ENCODE measurements at regions not wholly inside any gene's neighbourhood (a gene's known extent, or its start where the extent isn't known, plus 50 kb on each side); places are given as distances from the start of the nearest gene placed in this dataset.

DNA sequence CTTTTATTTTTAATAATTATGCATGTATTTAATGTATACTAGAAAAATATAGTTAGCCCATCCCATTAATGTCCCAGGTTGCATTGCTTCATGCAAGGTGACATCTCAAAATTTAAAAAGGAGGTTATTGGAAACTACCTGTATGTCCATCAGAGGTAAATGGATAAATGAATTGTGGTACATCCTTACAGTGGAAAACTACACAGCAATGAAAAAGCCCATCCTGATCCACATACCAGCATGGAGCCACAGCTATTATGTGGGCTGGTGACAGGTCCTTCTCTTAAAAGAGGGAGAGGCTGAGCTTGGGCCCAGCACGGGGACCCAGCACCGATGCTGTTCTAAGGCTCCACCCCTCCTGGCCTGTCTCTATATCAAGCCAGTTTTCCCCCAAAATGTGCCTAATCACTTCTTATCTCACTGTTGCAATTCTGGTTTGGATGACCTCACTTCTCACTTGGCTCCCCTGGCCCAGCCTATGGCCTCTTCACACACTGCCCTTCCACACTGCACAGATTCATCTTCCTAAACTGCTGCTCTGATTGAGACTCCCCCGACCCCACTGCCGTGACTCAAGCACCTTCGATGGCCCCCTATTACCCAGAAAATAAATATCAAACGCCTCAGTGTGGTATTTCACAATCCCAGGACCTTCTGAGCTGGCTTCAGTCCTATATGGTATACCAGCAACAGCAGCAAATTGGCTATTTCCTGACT lies 97.1 kb upstream of the NCOR2 start:
- Histone ChIP-seq H3K36me3 (replicated peaks; ENCODE audit: insufficient read depth, low read depth) (no peaks in the 10 kb centered on the region), H3K9me3 (ENCODE audit: low read depth) (no peaks in the 10 kb centered on the region), H3K4me3 (no peak overlapping the region), H3K9me2 (replicated peaks; ENCODE audit: insufficient read depth) (no peaks in the 10 kb centered on the region), H4K20me1 (ENCODE audit: insufficient read depth, poor library complexity, severe bottlenecking) (no peaks in the 10 kb centered on the region), H3K4me2 (no peak overlapping the region), H3K4me1 (ENCODE audit: insufficient read depth) (no peaks in the 10 kb centered on the region), H3K27me3 (no peaks in the 10 kb centered on the region), H3K79me2 (no peaks in the 10 kb centered on the region), H3K27ac (no peak overlapping the region), H2AFZ (no peak overlapping the region)
- no peak for TF ChIP-seq CTCF (IDR thresholded peaks at IDR 0.05; ENCODE audit: poor library complexity)
- no peak for TF ChIP-seq EZH2phosphoT487 (IDR thresholded peaks at IDR 0.05; ENCODE audit: low read depth, severe bottlenecking, unreplicated experiment)
- TF ChIP-seq EZH2 (IDR thresholded peaks at IDR 0.05; ENCODE audit: borderline replicate concordance), result no peak
- WGBS (ENCODE audit: low lambda C conversion rate, missing lambda C conversion rate), result 89% methylated on average over 6 of the region's 6 CpGs
- DNase-seq (ENCODE audit: low spot score), result no peak

DNA sequence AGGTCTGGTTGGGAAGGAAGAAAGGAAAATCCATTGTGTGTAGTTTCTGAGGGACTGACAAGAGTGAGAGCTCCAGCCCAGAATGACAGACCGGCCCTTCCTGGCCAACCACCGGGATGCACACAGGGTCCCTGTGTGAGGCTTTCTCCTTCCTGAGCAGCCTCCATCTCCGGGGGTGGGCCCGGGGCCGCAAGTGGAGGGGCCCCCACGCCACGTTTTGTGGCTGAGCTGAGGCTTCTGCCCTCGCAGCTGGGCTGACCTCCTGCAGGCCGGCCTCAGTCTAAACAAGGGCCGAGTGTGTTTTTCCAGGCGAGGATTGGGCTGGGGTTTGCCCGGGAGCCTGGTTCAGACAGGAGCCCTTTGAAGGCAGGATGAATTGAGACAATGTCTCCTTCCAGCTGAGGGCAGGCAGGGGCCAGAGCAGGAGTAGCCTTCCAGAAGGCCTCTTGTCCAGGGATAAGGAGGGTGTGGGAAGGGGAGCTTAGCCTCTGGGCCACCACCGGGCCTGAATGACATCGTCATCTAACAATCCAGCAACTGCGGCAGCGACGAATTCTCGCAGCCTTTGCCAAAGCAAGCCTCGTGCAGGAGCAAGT lies 96.5 kb upstream of the NCOR2 start:
- no peak overlapping the region for H3K4me2 ChIP-seq
- no peaks in the 10 kb centered on the region for H3K36me3 ChIP-seq (replicated peaks; ENCODE audit: insufficient read depth, low read depth)
- H3K79me2 ChIP-seq, result no peaks in the 10 kb centered on the region
- H3K4me3 ChIP-seq, result no peak overlapping the region
- no peak overlapping the region for H3K27ac ChIP-seq
- 89% methylated on average over 19 of the region's 19 CpGs for WGBS (ENCODE audit: low lambda C conversion rate, missing lambda C conversion rate)
- H3K27me3 ChIP-seq, result no peaks in the 10 kb centered on the region
- no peaks in the 10 kb centered on the region for H3K9me2 ChIP-seq (replicated peaks; ENCODE audit: insufficient read depth)
- no peak overlapping the region for H2AFZ ChIP-seq
- TF ChIP-seq EZH2 (IDR thresholded peaks at IDR 0.05; ENCODE audit: borderline replicate concordance), result no peak
- no peak for TF ChIP-seq EZH2phosphoT487 (IDR thresholded peaks at IDR 0.05; ENCODE audit: low read depth, severe bottlenecking, unreplicated experiment)
- no peak for TF ChIP-seq CTCF (IDR thresholded peaks at IDR 0.05; ENCODE audit: poor library complexity)
- H3K4me1 ChIP-seq (ENCODE audit: insufficient read depth), result no peaks in the 10 kb centered on the region
- no peaks in the 10 kb centered on the region for H3K9me3 ChIP-seq (ENCODE audit: low read depth)
- no peak for DNase-seq (ENCODE audit: low spot score)
- no peaks in the 10 kb centered on the region for H4K20me1 ChIP-seq (ENCODE audit: insufficient read depth, poor library complexity, severe bottlenecking)

- Histone ChIP-seq H3K4me2 (no peak overlapping the region), H3K36me3 (replicated peaks; ENCODE audit: insufficient read depth, low read depth) (no peaks in the 10 kb centered on the region), H3K9me2 (replicated peaks; ENCODE audit: insufficient read depth) (no peaks in the 10 kb centered on the region), H3K4me1 (ENCODE audit: insufficient read depth) (no peaks in the 10 kb centered on the region), H3K27ac (no peak overlapping the region), H4K20me1 (ENCODE audit: insufficient read depth, poor library complexity, severe bottlenecking) (no peaks in the 10 kb centered on the region), H3K4me3 (no peak overlapping the region), H3K27me3 (no peaks in the 10 kb centered on the region), H3K9me3 (ENCODE audit: low read depth) (no peaks in the 10 kb centered on the region), H3K79me2 (no peaks in the 10 kb centered on the region), H2AFZ (no peak overlapping the region)
- WGBS (ENCODE audit: low lambda C conversion rate, missing lambda C conversion rate), result 92% methylated on average over 7 of the region's 7 CpGs
- TF ChIP-seq EZH2phosphoT487 (IDR thresholded peaks at IDR 0.05; ENCODE audit: low read depth, severe bottlenecking, unreplicated experiment) (no peak), EZH2 (IDR thresholded peaks at IDR 0.05; ENCODE audit: borderline replicate concordance) (no peak), CTCF (IDR thresholded peaks at IDR 0.05; ENCODE audit: poor library complexity) (no peak)
- DNase-seq (ENCODE audit: low spot score), result no peak
Observed at GRCh38 chr12:124663206-124663605, 95.8 kb upstream of the NCOR2 start.

Measured in hepatocyte (in vitro differentiated cells).